Ecto neural progenitor cell (in vitro differentiated cells): ENCODE measurements at regions not wholly inside any gene's neighbourhood (a gene's known extent, or its start where the extent isn't known, plus 50 kb on each side); places are given as distances from the start of the nearest gene placed in this dataset.

ENCODE experiments used
- DNase-seq: peaks from one replicate; pipeline ENCODE4 v3.0.0-alpha.2; 2018; ENCODE audit warnings: low spot score

- DNase-seq, result no peak
Observed at GRCh38 chr7:46671108-46671769, 750.2 kb upstream of the IGFBP3 start.

- no peak for DNase-seq
Observed at GRCh38 chr7:46669028-46669427, 748.0 kb upstream of the IGFBP3 start.

- no peak for DNase-seq
Observed at GRCh38 chr7:46664453-46664852, 743.4 kb upstream of the IGFBP3 start.

GRCh38 chr7:46663025-46663424, 742.0 kb upstream of the IGFBP3 start:
- DNase-seq, result no peak

GRCh38 chr7:46661431-46661830, 740.4 kb upstream of the IGFBP3 start:
- no peak for DNase-seq

GRCh38 chr7:46660402-46660980, 739.4 kb upstream of the IGFBP3 start:
- no peak for DNase-seq

GRCh38 chr7:46658281-46658680, 737.2 kb upstream of the IGFBP3 start:
- DNase-seq, result no peak

GRCh38 chr7:46654546-46655443, 733.7 kb upstream of the IGFBP3 start:
- no peak for DNase-seq

- no peak for DNase-seq
Observed at GRCh38 chr7:46653848-46654247, 732.8 kb upstream of the IGFBP3 start.

- DNase-seq, result no peak
Observed at GRCh38 chr7:46652317-46652716, 731.2 kb upstream of the IGFBP3 start.

- DNase-seq, result no peak
Observed at GRCh38 chr7:46651561-46652088, 730.6 kb upstream of the IGFBP3 start.

GRCh38 chr7:46651070-46651469, 730.0 kb upstream of the IGFBP3 start:
- DNase-seq, result no peak

GRCh38 chr7:46649876-46650275, 728.8 kb upstream of the IGFBP3 start:
- no peak for DNase-seq

GRCh38 chr7:46637793-46638735, 717.0 kb upstream of the IGFBP3 start:
- no peak for DNase-seq

GRCh38 chr7:46636022-46636421, 715.0 kb upstream of the IGFBP3 start:
- DNase-seq, result no peak

GRCh38 chr7:46633630-46634240, 712.7 kb upstream of the IGFBP3 start:
- DNase-seq, result no peak

GRCh38 chr7:46633200-46633599, 712.1 kb upstream of the IGFBP3 start:
- no peak for DNase-seq

- no peak for DNase-seq
Observed at GRCh38 chr7:46630031-46630430, 709.0 kb upstream of the IGFBP3 start.

GRCh38 chr7:46628389-46628788, 707.3 kb upstream of the IGFBP3 start:
- no peak for DNase-seq

GRCh38 chr7:46626691-46627310, 705.7 kb upstream of the IGFBP3 start:
- no peak for DNase-seq

GRCh38 chr7:46626261-46626660, 705.2 kb upstream of the IGFBP3 start:
- no peak for DNase-seq
